NCI-H1694 (cell line): ENCODE measurements at regions not wholly inside any gene's neighbourhood (a gene's known extent, or its start where the extent isn't known, plus 50 kb on each side); places are given as distances from the start of the nearest gene placed in this dataset.
A peak's percentile ranks its signal among the peaks of the same experiment; 100 is the strongest.
"Not testable (repeated sequence)": the region's sequence is repeated elsewhere in the genome, so short reads cannot be mapped to it uniquely, and the experiment has no call there.

Experiments
- DNase-seq: peaks from one replicate; lab custom pipeline; 2025; lab: John Stamatoyannopoulos, UW

- DNase-seq, result no peak
These were observed 428.5 kb upstream of the TMPRSS15 start for GRCh38 chr21:18831942-18832676.

- no peak for DNase-seq
These were observed 429.4 kb upstream of the TMPRSS15 start for GRCh38 chr21:18832950-18833349.

GRCh38 chr21:18834121-18834520 lies 430.5 kb upstream of the TMPRSS15 start:
- not testable (repeated sequence) for DNase-seq

- no peak for DNase-seq
These were observed 436.7 kb upstream of the TMPRSS15 start for GRCh38 chr21:18840239-18840638.

- not testable (repeated sequence) for DNase-seq
These were observed 454.0 kb upstream of the TMPRSS15 start for GRCh38 chr21:18857606-18858005.

GRCh38 chr21:18869104-18869503 lies 465.5 kb upstream of the TMPRSS15 start:
- no peak for DNase-seq

- DNase-seq, result no peak
These were observed 474.3 kb upstream of the TMPRSS15 start for GRCh38 chr21:18877917-18878316.

- no peak for DNase-seq
These were observed 484.5 kb upstream of the TMPRSS15 start for GRCh38 chr21:18887922-18888602.

GRCh38 chr21:18893406-18893805 lies 489.8 kb upstream of the TMPRSS15 start:
- no peak for DNase-seq

- no peak for DNase-seq
These were observed 490.8 kb upstream of the TMPRSS15 start for GRCh38 chr21:18894387-18894786.

GRCh38 chr21:18899261-18899660 lies 495.7 kb upstream of the TMPRSS15 start:
- no peak for DNase-seq

GRCh38 chr21:18902660-18903059 lies 499.1 kb upstream of the TMPRSS15 start:
- DNase-seq, result no peak

GRCh38 chr21:18907076-18907475 lies 503.5 kb upstream of the TMPRSS15 start:
- no peak for DNase-seq

GRCh38 chr21:18908641-18909040 lies 505.1 kb upstream of the TMPRSS15 start:
- no peak for DNase-seq

GRCh38 chr21:18913914-18914313 lies 510.3 kb upstream of the TMPRSS15 start:
- no peak for DNase-seq

- no peak for DNase-seq
These were observed 511.0 kb upstream of the TMPRSS15 start for GRCh38 chr21:18914570-18914969.

GRCh38 chr21:18917622-18918021 lies 514.0 kb upstream of the TMPRSS15 start:
- DNase-seq, result no peak

GRCh38 chr21:18931237-18931636 lies 527.7 kb upstream of the TMPRSS15 start:
- no peak for DNase-seq

- no peak for DNase-seq
These were observed 533.8 kb upstream of the TMPRSS15 start for GRCh38 chr21:18937337-18937736.

- DNase-seq, result no peak
These were observed 537.2 kb upstream of the TMPRSS15 start for GRCh38 chr21:18940791-18941190.

GRCh38 chr21:18950045-18950740 lies 546.6 kb upstream of the TMPRSS15 start:
- no peak for DNase-seq

GRCh38 chr21:18951271-18952038 lies 547.9 kb upstream of the TMPRSS15 start:
- DNase-seq, result peak; percentile 53
